ENCODE measurements at regions not wholly inside any gene's neighbourhood (a gene's known extent, or its start where the extent isn't known, plus 50 kb on each side); places are given as distances from the start of the nearest gene placed in this dataset.

GRCh38 chr5:26232706-26233105 is 805.7 kb downstream of the CDH9 start:
- DNase-seq, result no peak
- Histone ChIP-seq H3K27ac (ENCODE audit: low read length) (no peak overlapping the region), H3K79me2 (ENCODE audit: low read length) (no peaks in the 10 kb centered on the region), H3K9ac (ENCODE audit: low read length) (no peak overlapping the region), H2AFZ (ENCODE audit: low read length) (no peak overlapping the region), H3K4me1 (ENCODE audit: low read length) (no peaks in the 10 kb centered on the region), H3K9me2 (replicated peaks; ENCODE audit: insufficient read depth, low read length) (no peaks in the 10 kb centered on the region), H3K4me2 (ENCODE audit: low read depth, low read length) (no peak overlapping the region), H4K20me1 (ENCODE audit: insufficient read depth, low read length) (no peaks in the 10 kb centered on the region), H3K9me3 (replicated peaks; ENCODE audit: insufficient read depth, low read length) (no peaks in the 10 kb centered on the region), H3F3A (ENCODE audit: insufficient read depth, low read length) (no peaks in the 10 kb centered on the region), H3K36me3 (replicated peaks; ENCODE audit: insufficient read depth, low read length) (no peaks in the 10 kb centered on the region), H3K4me3 (ENCODE audit: low read length) (no peak overlapping the region), H3K27me3 (replicated peaks; ENCODE audit: insufficient read depth, low read length) (no peaks in the 10 kb centered on the region)
- no peak for TF ChIP-seq EZH2phosphoT487 (IDR thresholded peaks at IDR 0.05; ENCODE audit: low read length)
- TF ChIP-seq CTCF (IDR thresholded peaks at IDR 0.05; ENCODE audit: low read length), result no peak

GRCh38 chr5:26231316-26231715 is 807.1 kb downstream of the CDH9 start:
- Histone ChIP-seq H4K20me1 (ENCODE audit: insufficient read depth, low read length) (no peaks in the 10 kb centered on the region), H3K27ac (ENCODE audit: low read length) (no peak overlapping the region), H3K4me1 (ENCODE audit: low read length) (no peaks in the 10 kb centered on the region), H2AFZ (ENCODE audit: low read length) (no peak overlapping the region), H3K9me3 (replicated peaks; ENCODE audit: insufficient read depth, low read length) (no peaks in the 10 kb centered on the region), H3K79me2 (ENCODE audit: low read length) (no peaks in the 10 kb centered on the region), H3K9me2 (replicated peaks; ENCODE audit: insufficient read depth, low read length) (no peaks in the 10 kb centered on the region), H3K4me3 (ENCODE audit: low read length) (no peak overlapping the region), H3K9ac (ENCODE audit: low read length) (no peak overlapping the region), H3K4me2 (ENCODE audit: low read depth, low read length) (no peak overlapping the region), H3K36me3 (replicated peaks; ENCODE audit: insufficient read depth, low read length) (no peaks in the 10 kb centered on the region), H3K27me3 (replicated peaks; ENCODE audit: insufficient read depth, low read length) (no peaks in the 10 kb centered on the region), H3F3A (ENCODE audit: insufficient read depth, low read length) (no peaks in the 10 kb centered on the region)
- no peak for DNase-seq
- TF ChIP-seq EZH2phosphoT487 (IDR thresholded peaks at IDR 0.05; ENCODE audit: low read length) (no peak), EZH2 (optimal IDR thresholded peaks at IDR 0.05; ENCODE audit: low read depth, low read length) (no peak), CTCF (IDR thresholded peaks at IDR 0.05; ENCODE audit: low read length) (no peak)

- Histone ChIP-seq H3K9me3 (replicated peaks; ENCODE audit: insufficient read depth, low read length) (no peaks in the 10 kb centered on the region), H3F3A (ENCODE audit: insufficient read depth, low read length) (no peaks in the 10 kb centered on the region), H3K4me3 (ENCODE audit: low read length) (no peak overlapping the region), H2AFZ (ENCODE audit: low read length) (no peak overlapping the region), H4K20me1 (ENCODE audit: insufficient read depth, low read length) (no peaks in the 10 kb centered on the region), H3K4me2 (ENCODE audit: low read depth, low read length) (no peak overlapping the region), H3K27ac (ENCODE audit: low read length) (no peak overlapping the region), H3K79me2 (ENCODE audit: low read length) (no peaks in the 10 kb centered on the region), H3K27me3 (replicated peaks; ENCODE audit: insufficient read depth, low read length) (no peaks in the 10 kb centered on the region), H3K9ac (ENCODE audit: low read length) (no peak overlapping the region), H3K9me2 (replicated peaks; ENCODE audit: insufficient read depth, low read length) (no peaks in the 10 kb centered on the region), H3K4me1 (ENCODE audit: low read length) (no peaks in the 10 kb centered on the region), H3K36me3 (replicated peaks; ENCODE audit: insufficient read depth, low read length) (no peaks in the 10 kb centered on the region)
- TF ChIP-seq CTCF (IDR thresholded peaks at IDR 0.05; ENCODE audit: low read length), result no peak
- no peak for TF ChIP-seq EZH2phosphoT487 (IDR thresholded peaks at IDR 0.05; ENCODE audit: low read length)
- TF ChIP-seq EZH2 (optimal IDR thresholded peaks at IDR 0.05; ENCODE audit: low read depth, low read length), result no peak
- no peak for DNase-seq
Observed at GRCh38 chr5:26229848-26230247, 808.5 kb downstream of the CDH9 start.

Data from MM.1S (cell line).